ENCODE measurements at regions not wholly inside any gene's neighbourhood (a gene's known extent, or its start where the extent isn't known, plus 50 kb on each side); places are given as distances from the start of the nearest gene placed in this dataset.

DNA sequence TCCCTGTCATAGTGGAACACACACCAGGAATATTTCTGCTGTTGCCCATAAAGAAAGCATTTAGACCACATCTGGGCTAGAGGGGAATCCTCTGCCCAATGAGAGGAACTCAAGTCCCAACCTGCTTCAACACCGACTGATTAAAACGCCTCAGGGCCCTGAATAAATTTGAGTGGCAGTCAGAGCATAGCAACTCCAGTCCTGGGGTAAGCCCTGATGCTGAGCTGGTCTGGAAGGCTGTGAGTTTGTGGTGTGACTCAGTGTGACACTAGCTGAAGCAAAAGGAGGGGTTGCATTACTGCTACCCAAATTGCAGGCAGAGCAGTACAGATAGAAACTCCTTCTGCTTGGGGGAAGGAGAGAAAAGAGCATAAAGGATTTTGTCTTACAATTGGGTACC, 148.3 kb downstream of the PRDM9 start:
- H4K20me1 ChIP-seq (ENCODE audit: control insufficient read depth, insufficient read depth): no peaks in the 10 kb centered on the region
- no peaks in the 10 kb centered on the region for H3K36me3 ChIP-seq (ENCODE audit: control insufficient read depth in 2 of 2, insufficient read depth in 2 of 2, low read length in 1 of 2)
- H3K27me3 ChIP-seq (replicated peaks in 1 of 2; ENCODE audit: control insufficient read depth in 2 of 2, insufficient read depth in 2 of 2, low read length in 1 of 2): no peaks in the 10 kb centered on the region
- no peaks in the 10 kb centered on the region for H3K9me3 ChIP-seq (replicated peaks; ENCODE audit: control insufficient read depth, insufficient read depth, low read length)
- DNase-seq (ENCODE audit: low read depth, low spot score) (no peak), FAIRE-seq (no peak), ATAC-seq (no peak)
- ChIA-PET SMC1A (ENCODE audit: uncharacterized antibody, unreplicated experiment) (interaction anchor here (1.3 kb wide), 1 partner anchor 69 kb away, joined by 3 read pairs; no protein-coding TSS in a partner anchor), POLR2A (no interaction called here), CTCF (no interaction called here), RAD21 (ENCODE audit: unreplicated experiment) (no interaction called here)
- H3K79me2 ChIP-seq (ENCODE audit: control insufficient read depth, insufficient read depth, low read length): no peaks in the 10 kb centered on the region
- no peak overlapping the region for H3K27ac ChIP-seq (ENCODE audit: control insufficient read depth, insufficient read depth)
- no peak overlapping the region for H3K4me3 ChIP-seq
- intact Hi-C loops (cut with micrococcal nuclease; ENCODE audit: unreplicated experiment): no loop called here
- BruUV-seq (replicated peaks): no TSS peak
- TF ChIP-seq DPF2 (IDR thresholded peaks at IDR 0.05) (no peak), PAX8 (IDR thresholded peaks at IDR 0.05) (no peak), YY1 (IDR thresholded peaks at IDR 0.05; ENCODE audit: low read depth, low read length) (no peak), HDAC6 (IDR thresholded peaks at IDR 0.05; ENCODE audit: unreplicated experiment) (no peak), NFYB (IDR thresholded peaks at IDR 0.05; ENCODE audit: insufficient read depth, low read depth, low read length) (no peak), CHD2 (IDR thresholded peaks at IDR 0.05; ENCODE audit: borderline replicate concordance, low read depth, low read length) (no peak), RB1 (IDR thresholded peaks at IDR 0.05; ENCODE audit: borderline replicate concordance) (no peak), MYC (IDR thresholded peaks at IDR 0.05; ENCODE audit: insufficient read depth, insufficient read length, insufficient replicate concordance, low read length, severe bottlenecking) (no peak), TBL1XR1 (IDR thresholded peaks at IDR 0.05; ENCODE audit: low read depth, low read length) (no peak), MEF2A (IDR thresholded peaks at IDR 0.05; ENCODE audit: insufficient read depth, low read depth, low read length) (no peak), TCF3 (IDR thresholded peaks at IDR 0.05; ENCODE audit: borderline replicate concordance, insufficient read depth, low read depth, low read length) (no peak), MYB (IDR thresholded peaks at IDR 0.05; ENCODE audit: borderline replicate concordance, low read depth, low read length) (no peak), STAT1 (conservative IDR thresholded peaks at IDR 0.05) (no peak), NR2F1 (conservative IDR thresholded peaks at IDR 0.05) (no peak), NRF1 (conservative IDR thresholded peaks at IDR 0.05; ENCODE audit: low read depth, low read length) (no peak), RBBP5 (conservative IDR thresholded peaks at IDR 0.05) (no peak), POLR2AphosphoS2 (IDR thresholded peaks at IDR 0.05; ENCODE audit: low read depth, low read length) (no peak)
- TF ChIP-seq, protein P1, sequence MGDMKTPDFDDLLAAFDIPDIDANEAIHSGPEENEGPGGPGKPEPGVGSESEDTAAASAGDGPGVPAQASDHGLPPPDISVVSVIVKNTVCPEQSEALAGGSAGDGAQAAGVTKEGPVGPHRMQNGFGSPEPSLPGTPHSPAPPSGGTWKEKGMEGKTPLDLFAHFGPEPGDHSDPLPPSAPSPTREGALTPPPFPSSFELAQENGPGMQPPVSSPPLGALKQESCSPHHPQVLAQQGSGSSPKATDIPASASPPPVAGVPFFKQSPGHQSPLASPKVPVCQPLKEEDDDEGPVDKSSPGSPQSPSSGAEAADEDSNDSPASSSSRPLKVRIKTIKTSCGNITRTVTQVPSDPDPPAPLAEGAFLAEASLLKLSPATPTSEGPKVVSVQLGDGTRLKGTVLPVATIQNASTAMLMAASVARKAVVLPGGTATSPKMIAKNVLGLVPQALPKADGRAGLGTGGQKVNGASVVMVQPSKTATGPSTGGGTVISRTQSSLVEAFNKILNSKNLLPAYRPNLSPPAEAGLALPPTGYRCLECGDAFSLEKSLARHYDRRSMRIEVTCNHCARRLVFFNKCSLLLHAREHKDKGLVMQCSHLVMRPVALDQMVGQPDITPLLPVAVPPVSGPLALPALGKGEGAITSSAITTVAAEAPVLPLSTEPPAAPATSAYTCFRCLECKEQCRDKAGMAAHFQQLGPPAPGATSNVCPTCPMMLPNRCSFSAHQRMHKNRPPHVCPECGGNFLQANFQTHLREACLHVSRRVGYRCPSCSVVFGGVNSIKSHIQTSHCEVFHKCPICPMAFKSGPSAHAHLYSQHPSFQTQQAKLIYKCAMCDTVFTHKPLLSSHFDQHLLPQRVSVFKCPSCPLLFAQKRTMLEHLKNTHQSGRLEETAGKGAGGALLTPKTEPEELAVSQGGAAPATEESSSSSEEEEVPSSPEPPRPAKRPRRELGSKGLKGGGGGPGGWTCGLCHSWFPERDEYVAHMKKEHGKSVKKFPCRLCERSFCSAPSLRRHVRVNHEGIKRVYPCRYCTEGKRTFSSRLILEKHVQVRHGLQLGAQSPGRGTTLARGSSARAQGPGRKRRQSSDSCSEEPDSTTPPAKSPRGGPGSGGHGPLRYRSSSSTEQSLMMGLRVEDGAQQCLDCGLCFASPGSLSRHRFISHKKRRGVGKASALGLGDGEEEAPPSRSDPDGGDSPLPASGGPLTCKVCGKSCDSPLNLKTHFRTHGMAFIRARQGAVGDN (IDR thresholded peaks at IDR 0.05): no peak
- in situ Hi-C loops (cut with MboI): no loop called here
- 18% methylated on average over 2 of the region's 2 CpGs for WGBS (ENCODE audit: insufficient coverage, insufficient replicate concordance, low lambda C conversion rate, missing lambda C conversion rate)
- no peak overlapping the region for H3K9ac ChIP-seq (ENCODE audit: control insufficient read depth, insufficient read depth, low read length)
- H3K4me2 ChIP-seq (ENCODE audit: control insufficient read depth, insufficient read depth): no peak overlapping the region
- H2AFZ ChIP-seq (ENCODE audit: control insufficient read depth, low read depth, low read length): no peak overlapping the region
- no peaks in the 10 kb centered on the region for H3K4me1 ChIP-seq (ENCODE audit: control insufficient read depth, insufficient read depth, low read length)

Measured in GM12878 (cell line).